IPS-15b (cell line): ENCODE measurements at regions not wholly inside any gene's neighbourhood (a gene's known extent, or its start where the extent isn't known, plus 50 kb on each side); places are given as distances from the start of the nearest gene placed in this dataset.
"Not testable (repeated sequence)": the region's sequence is repeated elsewhere in the genome, so short reads cannot be mapped to it uniquely, and the experiment has no call there.

Experiments used
- H3K27me3 ChIP-seq: one replicate; pipeline ENCODE4 v1.6.1; 2013; ENCODE audit warnings: low read length; ENCODE audit not compliant: control insufficient read depth, insufficient read depth
- H3K36me3 ChIP-seq: one replicate; pipeline ENCODE4 v1.6.1; 2013; ENCODE audit warnings: low read length; ENCODE audit not compliant: control insufficient read depth, insufficient read depth
- H3K4me1 ChIP-seq: one replicate; pipeline ENCODE4 v1.6.1; 2013; ENCODE audit warnings: mild to moderate bottlenecking, low read length; ENCODE audit not compliant: control insufficient read depth, insufficient read depth
- H3K4me3 ChIP-seq: one replicate; pipeline ENCODE4 v1.5.1; 2013; ENCODE audit warnings: low read depth, low read length
- H3K9ac ChIP-seq: one replicate; pipeline ENCODE4 v1.6.1; 2013; ENCODE audit warnings: low read depth, mild to moderate bottlenecking, low read length
- H3K9me3 ChIP-seq: one replicate; pipeline ENCODE4 v1.6.1; 2013; ENCODE audit warnings: mild to moderate bottlenecking, low read length; ENCODE audit not compliant: control insufficient read depth, insufficient read depth

- no peaks in the 10 kb centered on the region for H3K9me3 ChIP-seq
- no peak overlapping the region for H3K4me3 ChIP-seq
- H3K4me1 ChIP-seq, result peaks cover 18% of the 10 kb centered on the region
- no peaks in the 10 kb centered on the region for H3K36me3 ChIP-seq
- H3K27me3 ChIP-seq, result peaks cover 29% of the 10 kb centered on the region
- H3K9ac ChIP-seq, result no peak overlapping the region
Measured at GRCh38 chr10:29733323-29733722, 98.6 kb upstream of the SVIL start.

DNA sequence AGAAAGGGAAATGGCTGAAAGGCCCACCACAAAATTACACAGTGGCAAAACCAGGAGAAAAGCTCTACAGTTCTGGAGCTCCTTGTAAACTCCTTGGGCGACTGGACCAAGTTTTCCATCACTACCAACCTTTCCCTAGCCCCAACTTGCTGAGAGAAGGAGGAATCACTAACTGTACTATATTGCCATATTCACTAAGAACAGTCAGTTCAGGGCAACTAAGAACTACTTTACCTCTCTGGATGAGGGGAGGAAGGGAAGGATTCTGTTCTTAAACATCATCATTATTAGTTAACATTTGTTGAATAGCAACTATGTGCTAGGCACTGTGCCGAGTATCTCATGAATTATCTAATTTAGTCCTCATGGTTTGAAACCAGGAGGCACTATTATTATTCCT, 98.1 kb upstream of the SVIL start:
- H3K9ac ChIP-seq, result no peak overlapping the region
- H3K36me3 ChIP-seq, result no peaks in the 10 kb centered on the region
- peaks cover 29% of the 10 kb centered on the region for H3K27me3 ChIP-seq
- H3K9me3 ChIP-seq, result no peaks in the 10 kb centered on the region
- peaks cover 21% of the 10 kb centered on the region for H3K4me1 ChIP-seq
- H3K4me3 ChIP-seq, result no peak overlapping the region

- Histone ChIP-seq H3K9me3 (no peaks in the 10 kb centered on the region), H3K4me1 (peaks cover 20% of the 10 kb centered on the region), H3K36me3 (no peaks in the 10 kb centered on the region), H3K27me3 (peaks cover 19% of the 10 kb centered on the region), H3K9ac (no peak overlapping the region), H3K4me3 (no peak overlapping the region)
Measured at GRCh38 chr10:29731760-29732159, 97.0 kb upstream of the SVIL start.

DNA sequence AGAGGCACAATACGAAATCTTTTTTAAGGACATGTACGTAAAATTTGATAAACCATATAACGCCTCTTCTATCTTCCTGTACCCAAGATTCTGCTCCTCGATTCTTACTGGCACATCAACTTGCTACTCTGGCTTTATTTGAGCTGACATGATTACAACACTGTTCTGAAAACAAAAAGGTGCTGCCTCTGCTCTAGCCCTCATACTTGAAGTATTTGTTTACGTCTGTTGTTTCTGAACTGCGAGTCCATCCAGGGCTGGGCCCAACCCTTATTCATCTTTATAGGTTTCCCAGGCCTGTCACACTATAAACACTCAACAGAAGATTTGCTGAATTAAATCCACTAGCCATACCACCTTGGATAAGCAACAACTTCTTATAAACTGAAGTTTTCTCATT, 96.2 kb upstream of the SVIL start:
- H3K9me3 ChIP-seq, result no peaks in the 10 kb centered on the region
- H3K4me3 ChIP-seq, result no peak overlapping the region
- no peaks in the 10 kb centered on the region for H3K36me3 ChIP-seq
- H3K27me3 ChIP-seq, result peaks cover 17% of the 10 kb centered on the region
- H3K4me1 ChIP-seq, result peaks cover 20% of the 10 kb centered on the region
- no peak overlapping the region for H3K9ac ChIP-seq

DNA sequence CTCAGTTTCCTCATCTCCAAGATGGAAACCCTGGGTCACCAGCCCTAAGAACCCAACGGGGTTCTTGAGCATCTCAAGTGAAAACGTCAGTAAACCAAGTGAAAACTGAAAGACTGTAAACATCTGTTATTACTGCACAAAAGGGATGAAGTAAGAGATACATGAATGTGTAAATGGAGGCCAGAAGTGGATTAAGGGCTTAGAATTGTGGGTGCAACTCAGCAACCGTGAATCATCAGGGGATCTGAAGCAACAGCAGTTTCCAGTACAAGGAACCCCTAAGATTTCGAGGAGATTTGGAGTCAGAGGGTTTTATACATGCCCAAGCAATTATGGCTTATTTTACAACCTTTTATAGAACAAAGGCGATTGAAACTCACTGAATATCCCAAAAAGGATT, 95.7 kb upstream of the SVIL start:
- no peaks in the 10 kb centered on the region for H3K9me3 ChIP-seq
- H3K4me3 ChIP-seq, result no peak overlapping the region
- H3K9ac ChIP-seq, result no peak overlapping the region
- H3K27me3 ChIP-seq, result peaks cover 17% of the 10 kb centered on the region
- peaks cover 20% of the 10 kb centered on the region for H3K4me1 ChIP-seq
- H3K36me3 ChIP-seq, result no peaks in the 10 kb centered on the region

- Histone ChIP-seq H3K4me3 (no peak overlapping the region), H3K27me3 (peaks cover 4% of the 10 kb centered on the region), H3K9me3 (peaks cover 2% of the 10 kb centered on the region), H3K36me3 (no peaks in the 10 kb centered on the region), H3K9ac (peak overlapping the region; percentile 19), H3K4me1 (peaks cover 21% of the 10 kb centered on the region)
Measured at GRCh38 chr10:29728541-29729049, 93.8 kb upstream of the SVIL start.

GRCh38 chr10:29725927-29726326, 91.2 kb upstream of the SVIL start:
- not testable (repeated sequence) for H3K36me3 ChIP-seq, H3K9me3 ChIP-seq, H3K27me3 ChIP-seq, H3K9ac ChIP-seq, H3K4me3 ChIP-seq
- peaks cover 17% of the 10 kb centered on the region for H3K4me1 ChIP-seq

- no peaks in the 10 kb centered on the region for H3K36me3 ChIP-seq
- H3K9ac ChIP-seq, result no peak overlapping the region
- H3K4me1 ChIP-seq, result peaks cover 17% of the 10 kb centered on the region
- H3K27me3 ChIP-seq, result no peaks in the 10 kb centered on the region
- peaks cover 3% of the 10 kb centered on the region for H3K9me3 ChIP-seq
- H3K4me3 ChIP-seq, result no peak overlapping the region
Measured at GRCh38 chr10:29725133-29725720, 90.5 kb upstream of the SVIL start.

DNA sequence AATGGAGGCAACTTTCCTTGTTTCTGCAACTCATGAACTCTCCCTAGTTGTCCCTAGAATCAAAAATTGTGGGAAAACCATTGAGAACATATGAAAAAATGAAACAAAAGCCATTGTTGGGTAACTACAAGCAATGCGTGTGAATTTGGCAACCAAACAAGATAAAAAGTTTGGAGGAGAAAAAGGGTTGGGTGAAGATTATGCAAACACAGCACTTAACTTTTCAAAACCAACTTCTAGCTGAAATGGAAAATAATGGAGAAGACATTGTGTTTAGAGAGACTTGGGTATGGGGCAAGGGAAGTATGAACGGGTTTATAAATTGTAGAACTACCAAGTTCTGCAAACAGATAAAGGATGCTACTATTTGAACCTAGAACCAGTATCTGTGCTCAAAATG, 89.0 kb upstream of the SVIL start:
- H3K4me1 ChIP-seq, result peaks cover 14% of the 10 kb centered on the region
- no peaks in the 10 kb centered on the region for H3K27me3 ChIP-seq
- no peak overlapping the region for H3K9ac ChIP-seq
- H3K9me3 ChIP-seq, result peaks cover 3% of the 10 kb centered on the region
- H3K4me3 ChIP-seq, result no peak overlapping the region
- H3K36me3 ChIP-seq, result no peaks in the 10 kb centered on the region

GRCh38 chr10:29722777-29723176, 88.0 kb upstream of the SVIL start:
- H3K36me3 ChIP-seq, result no peaks in the 10 kb centered on the region
- no peak overlapping the region for H3K9ac ChIP-seq
- peaks cover 5% of the 10 kb centered on the region for H3K4me1 ChIP-seq
- H3K27me3 ChIP-seq, result no peaks in the 10 kb centered on the region
- H3K4me3 ChIP-seq, result no peak overlapping the region
- H3K9me3 ChIP-seq, result peaks cover 3% of the 10 kb centered on the region

DNA sequence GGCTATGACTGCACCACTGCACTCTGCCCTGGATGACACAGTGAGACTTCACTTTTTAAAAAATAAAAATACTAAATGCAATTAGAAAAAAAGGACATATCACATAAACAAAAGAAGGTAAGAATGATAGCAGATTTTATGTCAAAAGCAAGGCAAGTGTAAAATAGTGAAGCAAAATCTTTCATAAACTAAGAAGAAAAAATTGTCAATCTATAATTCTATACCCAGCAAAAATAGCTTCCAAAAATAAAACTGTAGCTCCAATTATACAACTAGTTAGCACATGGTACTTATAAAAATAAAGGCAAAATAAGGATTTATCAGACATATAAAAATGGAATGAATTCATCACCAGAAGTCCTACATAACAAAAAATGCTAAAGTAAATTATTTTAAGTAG, 85.4 kb upstream of the SVIL start:
- H3K9ac ChIP-seq, result no peak overlapping the region

DNA sequence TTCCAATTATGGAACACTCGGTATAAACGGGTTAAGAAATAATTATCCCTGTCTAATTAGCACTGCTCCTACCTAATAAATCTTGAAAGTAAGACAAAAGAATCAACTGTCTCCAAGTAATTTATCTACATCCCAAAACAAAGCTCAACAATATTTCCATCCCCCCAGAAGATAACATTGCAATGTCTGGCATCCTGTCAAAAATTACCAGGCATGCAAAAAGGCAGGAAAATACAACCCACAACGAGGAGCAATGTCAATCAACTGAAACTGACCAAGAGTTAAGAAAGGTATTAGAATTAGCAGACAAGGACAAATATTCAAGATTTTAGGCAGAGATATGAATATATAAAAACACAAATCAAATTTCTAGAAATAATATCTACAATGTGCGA, 84.5 kb upstream of the SVIL start:
- Histone ChIP-seq H3K4me1 (no peaks in the 10 kb centered on the region), H3K4me3 (no peak overlapping the region), H3K27me3 (no peaks in the 10 kb centered on the region), H3K9ac (no peak overlapping the region), H3K36me3 (no peaks in the 10 kb centered on the region), H3K9me3 (peaks cover 3% of the 10 kb centered on the region)

More for the DNA sequence above, 85.4 kb upstream of the SVIL start:
- no peaks in the 10 kb centered on the region for H3K36me3 ChIP-seq
- peaks cover 3% of the 10 kb centered on the region for H3K9me3 ChIP-seq
- H3K4me1 ChIP-seq, result peaks cover 1% of the 10 kb centered on the region
- no peak overlapping the region for H3K4me3 ChIP-seq
- no peaks in the 10 kb centered on the region for H3K27me3 ChIP-seq
